ENCODE measurements at regions not wholly inside any gene's neighbourhood (a gene's known extent, or its start where the extent isn't known, plus 50 kb on each side); places are given as distances from the start of the nearest gene placed in this dataset.

DNA sequence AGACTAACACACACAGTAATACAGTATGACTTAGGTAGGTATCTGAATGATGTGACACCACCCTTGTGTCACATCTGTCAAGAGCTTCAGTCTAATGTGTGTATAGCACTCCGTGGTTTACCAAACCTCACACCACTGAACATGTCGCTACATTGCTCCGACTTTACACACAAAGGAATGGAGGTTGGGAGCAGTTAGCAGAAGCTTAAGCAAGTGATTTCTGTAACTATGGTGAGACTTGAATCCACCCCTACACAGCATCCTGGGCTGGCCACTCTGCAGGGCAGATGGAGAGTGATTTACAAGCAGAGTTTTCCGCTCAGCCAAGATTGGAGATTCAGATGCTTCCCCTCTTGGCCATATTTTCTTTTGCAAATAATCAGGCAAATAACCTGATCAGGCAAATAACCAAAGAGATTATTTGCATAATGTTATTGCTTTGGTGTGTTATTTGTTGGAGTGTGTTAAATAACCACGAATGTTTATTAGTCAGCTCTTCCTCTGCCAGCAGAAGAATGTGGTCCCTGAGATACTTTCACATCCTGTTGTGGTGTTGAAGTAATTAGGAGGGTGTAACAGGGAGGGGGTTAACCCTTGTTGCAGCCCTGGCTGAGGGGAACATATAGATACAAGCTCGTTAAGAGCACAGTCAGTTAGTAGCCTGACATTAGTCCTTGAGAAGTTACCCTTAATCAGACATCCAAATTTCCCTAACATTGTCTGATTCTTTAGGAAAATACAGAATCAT, 92.8 kb downstream of the SNX18 start:
- Histone ChIP-seq H3K27me3 (ENCODE audit: control insufficient read depth in 1 of 2, insufficient read depth in 2 of 2, low read length in 2 of 2) (no peaks in the 10 kb centered on the region), H3K9me3 (ENCODE audit: low read length) (no peaks in the 10 kb centered on the region), H3K4me3 (ENCODE audit: low read depth in 1 of 2, low read length in 2 of 2) (no peak overlapping the region), H3K27ac (ENCODE audit: low read depth, low read length) (no peak overlapping the region), H3K36me3 (ENCODE audit: insufficient read depth, low read length) (no peaks in the 10 kb centered on the region), H3K4me1 (ENCODE audit: insufficient read depth, low read length) (peaks cover 8% of the 10 kb centered on the region), H3K9ac (ENCODE audit: low read length) (no peak overlapping the region)

DNA sequence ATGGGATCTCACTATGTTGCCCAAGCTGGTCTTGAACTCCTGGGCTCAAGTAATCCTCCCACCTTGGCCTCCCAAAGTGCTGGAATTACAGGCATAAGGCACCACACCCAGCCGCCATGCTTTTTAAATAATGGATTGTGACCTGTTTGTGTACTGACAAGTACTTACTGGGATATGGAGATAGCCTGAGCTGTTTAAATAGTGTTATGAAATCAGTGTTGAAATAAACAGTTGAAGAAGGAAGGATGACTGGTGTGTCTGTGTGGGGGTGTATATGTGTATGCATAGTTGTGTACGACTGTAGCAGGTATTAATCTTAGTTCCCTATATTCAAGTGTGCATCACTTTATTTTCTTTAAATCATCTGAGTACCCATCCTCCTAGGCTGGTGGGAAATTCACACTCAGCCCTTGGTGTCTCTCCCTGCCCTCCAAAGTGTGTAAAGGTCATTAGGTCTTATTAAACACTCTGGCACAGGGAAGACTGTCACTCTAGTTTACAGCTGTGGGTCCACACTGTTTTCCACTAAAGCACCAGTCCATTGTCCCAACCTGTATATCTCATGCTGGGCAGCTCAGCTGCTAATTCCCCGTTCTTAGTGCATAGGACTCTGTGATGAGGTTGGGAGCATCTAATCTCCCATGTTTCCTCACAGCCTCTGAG, 91.0 kb downstream of the SNX18 start:
- Histone ChIP-seq H3K27me3 (ENCODE audit: control insufficient read depth in 1 of 2, insufficient read depth in 2 of 2, low read length in 2 of 2) (no peaks in the 10 kb centered on the region), H3K4me3 (ENCODE audit: low read depth in 1 of 2, low read length in 2 of 2) (no peak overlapping the region), H3K9me3 (ENCODE audit: low read length) (no peaks in the 10 kb centered on the region), H3K36me3 (ENCODE audit: insufficient read depth, low read length) (no peaks in the 10 kb centered on the region), H3K9ac (ENCODE audit: low read length) (no peak overlapping the region), H3K27ac (ENCODE audit: low read depth, low read length) (no peak overlapping the region), H3K4me1 (ENCODE audit: insufficient read depth, low read length) (peaks cover 5% of the 10 kb centered on the region)

DNA sequence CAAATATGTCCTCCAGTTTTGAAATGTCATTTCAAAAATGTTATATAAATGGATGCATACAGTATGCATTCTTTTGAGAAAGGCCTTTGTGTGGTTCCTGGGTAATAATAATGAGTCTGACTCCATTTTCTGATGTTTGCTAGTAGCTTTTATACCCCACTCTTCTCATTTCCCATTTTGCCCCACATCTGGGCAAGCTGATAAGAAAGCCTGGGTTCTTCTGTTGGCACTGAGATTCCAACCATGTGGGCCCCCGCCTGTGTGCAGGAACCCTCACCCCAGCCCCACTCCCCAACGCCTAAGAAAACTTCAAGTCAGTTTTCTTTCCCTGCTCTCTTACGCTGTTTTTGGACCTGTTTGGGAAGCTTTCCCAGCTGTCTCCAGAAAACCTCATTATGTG, 89.4 kb downstream of the SNX18 start:
- Histone ChIP-seq H3K4me1 (ENCODE audit: insufficient read depth, low read length) (peaks cover 9% of the 10 kb centered on the region), H3K9me3 (ENCODE audit: low read length) (no peaks in the 10 kb centered on the region), H3K36me3 (ENCODE audit: insufficient read depth, low read length) (no peaks in the 10 kb centered on the region), H3K27ac (ENCODE audit: low read depth, low read length) (no peak overlapping the region), H3K4me3 (ENCODE audit: low read depth in 1 of 2, low read length in 2 of 2) (no peak overlapping the region), H3K9ac (ENCODE audit: low read length) (no peak overlapping the region), H3K27me3 (ENCODE audit: control insufficient read depth in 1 of 2, insufficient read depth in 2 of 2, low read length in 2 of 2) (no peaks in the 10 kb centered on the region)

DNA sequence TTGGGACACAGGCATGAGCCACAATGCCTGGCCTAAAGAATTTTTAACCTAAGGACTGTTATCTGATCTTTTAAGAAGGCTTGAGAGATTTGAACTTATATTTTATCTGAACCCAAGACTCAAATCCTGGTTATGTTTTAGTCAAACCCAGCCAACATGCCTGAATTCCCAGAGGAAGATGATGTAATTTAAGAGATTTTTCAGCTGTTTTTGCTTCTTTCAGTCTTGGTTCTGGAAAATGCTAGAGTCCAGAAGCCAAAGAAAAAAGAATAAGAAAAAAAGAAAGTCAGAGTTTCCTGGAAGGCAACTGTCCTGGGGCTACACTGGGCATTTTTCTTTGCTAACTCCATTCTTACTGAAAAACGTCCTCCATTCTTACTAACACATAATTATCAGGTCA, 85.8 kb downstream of the SNX18 start:
- Histone ChIP-seq H3K4me1 (ENCODE audit: insufficient read depth, low read length) (peaks cover 10% of the 10 kb centered on the region), H3K9ac (ENCODE audit: low read length) (no peak overlapping the region), H3K36me3 (ENCODE audit: insufficient read depth, low read length) (no peaks in the 10 kb centered on the region), H3K27ac (ENCODE audit: low read depth, low read length) (no peak overlapping the region), H3K9me3 (ENCODE audit: low read length) (no peaks in the 10 kb centered on the region), H3K4me3 (ENCODE audit: low read depth in 1 of 2, low read length in 2 of 2) (no peak overlapping the region), H3K27me3 (ENCODE audit: control insufficient read depth in 1 of 2, insufficient read depth in 2 of 2, low read length in 2 of 2) (no peaks in the 10 kb centered on the region)

DNA sequence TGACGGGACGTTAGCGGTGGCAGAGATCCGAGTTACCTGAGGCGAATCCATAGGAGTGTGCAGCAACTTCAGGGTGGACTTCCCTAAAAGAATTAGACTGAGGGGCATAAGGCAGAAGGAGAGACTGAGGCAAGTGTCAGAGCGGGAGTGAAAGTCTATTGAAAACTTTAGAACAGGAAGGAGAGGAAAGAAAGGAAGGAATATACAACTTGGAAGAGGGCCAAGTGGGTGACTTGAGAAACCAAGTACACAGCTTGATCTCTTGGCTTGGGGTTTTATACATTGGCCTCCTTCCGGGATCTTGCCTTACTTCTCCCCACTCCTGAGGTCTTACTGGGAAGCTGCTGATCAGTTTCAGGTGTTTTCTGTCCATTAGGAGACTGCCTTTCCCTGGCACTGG, 84.9 kb downstream of the SNX18 start:
- Histone ChIP-seq H3K4me1 (ENCODE audit: insufficient read depth, low read length) (peaks cover 10% of the 10 kb centered on the region), H3K27me3 (ENCODE audit: control insufficient read depth in 1 of 2, insufficient read depth in 2 of 2, low read length in 2 of 2) (no peaks in the 10 kb centered on the region), H3K27ac (ENCODE audit: low read depth, low read length) (no peak overlapping the region), H3K36me3 (ENCODE audit: insufficient read depth, low read length) (no peaks in the 10 kb centered on the region), H3K9me3 (ENCODE audit: low read length) (no peaks in the 10 kb centered on the region), H3K4me3 (ENCODE audit: low read depth in 1 of 2, low read length in 2 of 2) (no peak overlapping the region), H3K9ac (ENCODE audit: low read length) (no peak overlapping the region)

DNA sequence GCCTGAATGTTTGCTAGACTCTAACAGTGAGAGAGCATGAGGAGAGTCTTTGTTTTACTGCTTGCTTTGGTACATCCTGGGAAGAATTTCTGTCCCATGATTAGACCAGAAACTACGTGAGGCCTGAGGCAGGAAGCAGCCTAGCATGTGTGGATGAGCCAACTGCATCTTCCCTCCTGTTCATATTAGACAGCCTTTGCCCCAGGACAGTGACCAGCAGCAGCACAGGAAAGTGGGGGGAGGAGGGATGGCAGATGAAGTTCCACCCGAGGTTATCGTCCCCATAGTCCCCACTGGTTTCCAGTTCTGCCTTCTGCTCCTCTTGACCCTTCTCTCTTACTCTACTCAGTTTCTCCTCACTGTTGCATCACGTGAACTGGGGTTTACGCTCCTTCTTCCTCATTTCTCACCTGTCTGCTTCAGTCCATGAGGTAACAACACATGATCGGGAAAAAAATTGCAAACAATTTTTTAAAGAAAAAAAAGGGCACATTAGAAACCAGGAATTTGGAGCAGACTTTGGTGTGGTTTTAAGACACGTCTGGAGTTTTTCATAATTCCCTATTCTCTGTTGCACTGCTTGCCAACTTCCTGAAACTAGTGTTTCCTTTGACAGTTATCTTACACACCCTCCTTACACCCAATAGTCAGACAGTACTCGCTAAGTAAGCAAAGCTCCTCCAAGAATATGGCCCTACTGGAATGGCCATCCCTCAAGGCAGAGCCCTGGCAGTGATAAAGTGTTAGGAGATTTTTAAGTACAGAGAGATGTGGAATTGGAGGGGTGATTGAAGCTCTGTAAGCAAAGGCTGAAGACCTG, 84.1 kb downstream of the SNX18 start:
- Histone ChIP-seq H3K27me3 (ENCODE audit: control insufficient read depth in 1 of 2, insufficient read depth in 2 of 2, low read length in 2 of 2) (no peaks in the 10 kb centered on the region), H3K27ac (ENCODE audit: low read depth, low read length) (no peak overlapping the region), H3K4me3 (ENCODE audit: low read depth in 1 of 2, low read length in 2 of 2) (no peak overlapping the region), H3K9me3 (ENCODE audit: low read length) (no peaks in the 10 kb centered on the region), H3K36me3 (ENCODE audit: insufficient read depth, low read length) (no peaks in the 10 kb centered on the region), H3K9ac (ENCODE audit: low read length) (no peak overlapping the region), H3K4me1 (ENCODE audit: insufficient read depth, low read length) (peaks cover 10% of the 10 kb centered on the region)

Data from muscle layer of colon (tissue), 2 donors.